Stimulated activated effector memory CD8-positive, alpha-beta T cell treated with anti-CD3 and anti-CD28 coated beads, Interleukin-12 subunit alpha, Interleukin-12 subunit beta, amount 100 ng/mL, for 72 hours (primary cell): ENCODE measurements at regions not wholly inside any gene's neighbourhood (a gene's known extent, or its start where the extent isn't known, plus 50 kb on each side); places are given as distances from the start of the nearest gene placed in this dataset.
"Not testable (repeated sequence)": the region's sequence is repeated elsewhere in the genome, so short reads cannot be mapped to it uniquely, and the experiment has no call there.

Source experiments
- ATAC-seq: fragments of 150-1000 bp; cut with Tn5 transposase; 2 replicates; pipeline ENCODE4 v1.10.0; 2021
- DNase-seq, 2 donors: peaks; one replicate each; pipeline ENCODE4 v3.0.0; 2021 to 2022; ENCODE audit warnings: low spot score in 2 of 2
- H3K27ac Mint-ChIP-seq: one replicate; pipeline ENCODE4 v1.8.0; 2022; ENCODE audit warnings: mild to moderate bottlenecking, mixed read lengths
- H3K36me3 Mint-ChIP-seq: one replicate; pipeline ENCODE4 v1.8.0; 2022; ENCODE audit warnings: mild to moderate bottlenecking, mixed read lengths
- H3K4me1 Mint-ChIP-seq: one replicate; pipeline ENCODE4 v1.8.0; 2022; ENCODE audit warnings: mixed read lengths
- H3K4me3 Mint-ChIP-seq: one replicate; pipeline ENCODE4 v1.8.0; 2022; ENCODE audit warnings: mild to moderate bottlenecking, mixed read lengths
- H3K9me3 Mint-ChIP-seq: one replicate; pipeline ENCODE4 v1.8.0; 2022; ENCODE audit warnings: mixed read lengths

- ATAC-seq (no peak), DNase-seq (no peak)
- Mint-ChIP-seq H3K36me3 (no peaks in the 10 kb centered on the region), H3K27ac (no peak overlapping the region), H3K9me3 (no peaks in the 10 kb centered on the region), H3K4me1 (no peaks in the 10 kb centered on the region), H3K4me3 (no peak overlapping the region)
Measured at GRCh38 chr6:96743496-96743895, 93.8 kb downstream of the GPR63 start.

GRCh38 chr6:96742702-96743101 is 94.6 kb downstream of the GPR63 start:
- H3K4me3 Mint-ChIP-seq = no peak overlapping the region

GRCh38 chr6:96735332-96735731 is 101.9 kb downstream of the GPR63 start:
- Mint-ChIP-seq H3K4me3 (no peak overlapping the region), H3K27ac (no peak overlapping the region), H3K9me3 (no peaks in the 10 kb centered on the region), H3K4me1 (no peaks in the 10 kb centered on the region), H3K36me3 (no peaks in the 10 kb centered on the region)
- no peak for ATAC-seq
- no peak for DNase-seq

More at GRCh38 chr6:96742702-96743101, 94.6 kb downstream of the GPR63 start:
- Mint-ChIP-seq H3K36me3 (no peaks in the 10 kb centered on the region), H3K4me1 (no peaks in the 10 kb centered on the region), H3K9me3 (no peaks in the 10 kb centered on the region), H3K27ac (no peak overlapping the region)
- ATAC-seq = no peak
- no peak for DNase-seq

GRCh38 chr6:96727144-96727543 is 110.1 kb downstream of the GPR63 start:
- Mint-ChIP-seq H3K4me3 (no peak overlapping the region), H3K27ac (no peak overlapping the region), H3K36me3 (no peaks in the 10 kb centered on the region), H3K4me1 (no peaks in the 10 kb centered on the region), H3K9me3 (no peaks in the 10 kb centered on the region)
- ATAC-seq (no peak), DNase-seq (no peak)

- ATAC-seq (no peak), DNase-seq (no peak)
- Mint-ChIP-seq H3K4me1 (no peaks in the 10 kb centered on the region), H3K27ac (no peak overlapping the region), H3K4me3 (no peak overlapping the region), H3K36me3 (no peaks in the 10 kb centered on the region), H3K9me3 (no peaks in the 10 kb centered on the region)
Measured at GRCh38 chr6:96725296-96725695, 112.0 kb downstream of the GPR63 start.

- H3K4me3 Mint-ChIP-seq = no peak overlapping the region
- ATAC-seq = no peak
- DNase-seq = no peak
- no peak overlapping the region for H3K27ac Mint-ChIP-seq
- H3K36me3 Mint-ChIP-seq = no peaks in the 10 kb centered on the region
- no peaks in the 10 kb centered on the region for H3K4me1 Mint-ChIP-seq
- no peaks in the 10 kb centered on the region for H3K9me3 Mint-ChIP-seq
Measured at GRCh38 chr6:96724641-96725040, 112.6 kb downstream of the GPR63 start.

GRCh38 chr6:96723362-96723761 is 113.9 kb downstream of the GPR63 start:
- Mint-ChIP-seq H3K9me3 (no peaks in the 10 kb centered on the region), H3K36me3 (no peaks in the 10 kb centered on the region), H3K4me3 (no peak overlapping the region), H3K4me1 (no peaks in the 10 kb centered on the region), H3K27ac (no peak overlapping the region)
- ATAC-seq = no peak
- DNase-seq = no peak

GRCh38 chr6:96721227-96721626 is 116.0 kb downstream of the GPR63 start:
- H3K4me1 Mint-ChIP-seq = no peaks in the 10 kb centered on the region
- no peak overlapping the region for H3K27ac Mint-ChIP-seq
- no peaks in the 10 kb centered on the region for H3K36me3 Mint-ChIP-seq
- no peak for ATAC-seq
- DNase-seq = no peak
- no peak overlapping the region for H3K4me3 Mint-ChIP-seq
- no peaks in the 10 kb centered on the region for H3K9me3 Mint-ChIP-seq

- Mint-ChIP-seq H3K4me3 (no peak overlapping the region), H3K36me3 (no peaks in the 10 kb centered on the region), H3K27ac (no peak overlapping the region), H3K9me3 (no peaks in the 10 kb centered on the region), H3K4me1 (no peaks in the 10 kb centered on the region)
- DNase-seq (no peak), ATAC-seq (no peak)
Measured at GRCh38 chr6:96716221-96716620, 121.1 kb downstream of the GPR63 start.

GRCh38 chr6:96715608-96716007 is 121.7 kb downstream of the GPR63 start:
- H3K27ac Mint-ChIP-seq = no peak overlapping the region
- H3K4me1 Mint-ChIP-seq = no peaks in the 10 kb centered on the region
- DNase-seq (no peak), ATAC-seq (no peak)
- no peaks in the 10 kb centered on the region for H3K36me3 Mint-ChIP-seq
- no peaks in the 10 kb centered on the region for H3K9me3 Mint-ChIP-seq
- H3K4me3 Mint-ChIP-seq = no peak overlapping the region

GRCh38 chr6:96704713-96705112 is 132.6 kb downstream of the GPR63 start:
- H3K27ac Mint-ChIP-seq = no peak overlapping the region
- H3K9me3 Mint-ChIP-seq = no peaks in the 10 kb centered on the region
- H3K4me1 Mint-ChIP-seq = no peaks in the 10 kb centered on the region
- DNase-seq (no peak), ATAC-seq (peak; percentile 90)
- H3K4me3 Mint-ChIP-seq = no peak overlapping the region
- no peaks in the 10 kb centered on the region for H3K36me3 Mint-ChIP-seq

GRCh38 chr6:96702626-96703025 is 134.7 kb downstream of the GPR63 start:
- ATAC-seq (no peak), DNase-seq (no peak)
- Mint-ChIP-seq H3K27ac (no peak overlapping the region), H3K4me1 (no peaks in the 10 kb centered on the region), H3K9me3 (no peaks in the 10 kb centered on the region), H3K36me3 (no peaks in the 10 kb centered on the region), H3K4me3 (no peak overlapping the region)

GRCh38 chr6:96700915-96701314 is 136.4 kb downstream of the GPR63 start:
- Mint-ChIP-seq H3K4me1 (no peaks in the 10 kb centered on the region), H3K27ac (no peak overlapping the region), H3K9me3 (no peaks in the 10 kb centered on the region), H3K36me3 (no peaks in the 10 kb centered on the region), H3K4me3 (no peak overlapping the region)
- DNase-seq (no peak), ATAC-seq (no peak)

- not testable (repeated sequence) for ATAC-seq, H3K4me1 Mint-ChIP-seq, DNase-seq
Measured at GRCh38 chr6:96694429-96694828, 131.5 kb downstream of the FHL5 start.

GRCh38 chr6:96687121-96687520 is 124.2 kb downstream of the FHL5 start:
- Mint-ChIP-seq H3K4me1 (no peaks in the 10 kb centered on the region), H3K36me3 (no peaks in the 10 kb centered on the region), H3K4me3 (no peak overlapping the region), H3K27ac (no peak overlapping the region), H3K9me3 (no peaks in the 10 kb centered on the region)
- ATAC-seq = no peak
- DNase-seq = no peak

More at GRCh38 chr6:96694429-96694828, 131.5 kb downstream of the FHL5 start:
- not testable (repeated sequence) for H3K9me3 Mint-ChIP-seq, H3K4me3 Mint-ChIP-seq, H3K27ac Mint-ChIP-seq, H3K36me3 Mint-ChIP-seq

GRCh38 chr6:96685702-96686101 is 122.8 kb downstream of the FHL5 start:
- H3K36me3 Mint-ChIP-seq = no peaks in the 10 kb centered on the region
- no peak overlapping the region for H3K27ac Mint-ChIP-seq
- no peak overlapping the region for H3K4me3 Mint-ChIP-seq
- H3K9me3 Mint-ChIP-seq = no peaks in the 10 kb centered on the region
- DNase-seq (no peak), ATAC-seq (no peak)
- no peaks in the 10 kb centered on the region for H3K4me1 Mint-ChIP-seq

- ATAC-seq = no peak
- Mint-ChIP-seq H3K4me3 (no peak overlapping the region), H3K27ac (no peak overlapping the region), H3K9me3 (no peaks in the 10 kb centered on the region), H3K4me1 (no peaks in the 10 kb centered on the region), H3K36me3 (no peaks in the 10 kb centered on the region)
- DNase-seq = no peak
Measured at GRCh38 chr6:96683819-96684528, 121.0 kb downstream of the FHL5 start.
